Activated T-helper 2 cell treated with anti-CD3 and anti-CD28 coated beads, Interferon-gamma antibody, Interleukin-2, Interleukin-4, amounts not matched to agents 10 μg/mL and 5 μg/mL and 100 μg/mL, durations not matched to agents 14 hours and 24 hours and 36 hours (primary cell): ENCODE measurements at regions not wholly inside any gene's neighbourhood (a gene's known extent, or its start where the extent isn't known, plus 50 kb on each side); places are given as distances from the start of the nearest gene placed in this dataset.
"Not testable (repeated sequence)": the region's sequence is repeated elsewhere in the genome, so short reads cannot be mapped to it uniquely, and the experiment has no call there.

Experiments
- DNase-seq: peaks from one replicate; pipeline ENCODE4 v3.0.0; 2021; ENCODE audit warnings: low spot score
- H3K27ac Mint-ChIP-seq: one replicate; pipeline ENCODE4 v1.8.0; 2021; ENCODE audit warnings: mixed read lengths
- H3K27me3 Mint-ChIP-seq: one replicate; pipeline ENCODE4 v1.8.0; 2021; ENCODE audit warnings: low read depth, mixed read lengths
- H3K36me3 Mint-ChIP-seq: one replicate; pipeline ENCODE4 v1.8.0; 2021; ENCODE audit warnings: low read depth, mixed read lengths
- H3K4me1 Mint-ChIP-seq: one replicate; pipeline ENCODE4 v1.8.0; 2021; ENCODE audit warnings: low read depth, mixed read lengths
- H3K4me3 Mint-ChIP-seq: one replicate; pipeline ENCODE4 v1.8.0; 2021; ENCODE audit warnings: low read depth, mild to moderate bottlenecking, moderate library complexity, mixed read lengths
- H3K9me3 Mint-ChIP-seq: one replicate; pipeline ENCODE4 v1.8.0; 2021; ENCODE audit warnings: mixed read lengths
- intact Hi-C: fragments of 100-400 bp; cut with micrococcal nuclease; formaldehyde crosslinking; loops from one replicate; pipeline ENCODE4 v1.15.1; 2023

GRCh38 chr12:33180918-33181317, 258.7 kb downstream of the SYT10 start:
- Mint-ChIP-seq H3K4me3 (no peak overlapping the region), H3K4me1 (no peaks in the 10 kb centered on the region), H3K27me3 (no peaks in the 10 kb centered on the region), H3K36me3 (no peaks in the 10 kb centered on the region), H3K27ac (no peak overlapping the region), H3K9me3 (peaks cover 21% of the 10 kb centered on the region)
- intact Hi-C loops: no loop called here
- no peak for DNase-seq

GRCh38 chr12:33166260-33166659, 269.7 kb upstream of the PKP2 start:
- H3K4me3 Mint-ChIP-seq, DNase-seq, H3K27ac Mint-ChIP-seq, intact Hi-C loops, H3K27me3 Mint-ChIP-seq, H3K36me3 Mint-ChIP-seq, H3K4me1 Mint-ChIP-seq: not testable (repeated sequence)
- peaks cover 34% of the 10 kb centered on the region for H3K9me3 Mint-ChIP-seq

GRCh38 chr12:33156042-33156441, 259.5 kb upstream of the PKP2 start:
- intact Hi-C loops: no loop called here
- Mint-ChIP-seq H3K27me3 (no peaks in the 10 kb centered on the region), H3K9me3 (peaks cover 15% of the 10 kb centered on the region), H3K4me1 (no peaks in the 10 kb centered on the region), H3K27ac (no peak overlapping the region), H3K36me3 (no peaks in the 10 kb centered on the region), H3K4me3 (no peak overlapping the region)
- no peak for DNase-seq

- H3K9me3 Mint-ChIP-seq, intact Hi-C loops, H3K4me1 Mint-ChIP-seq: not testable (repeated sequence)
Observed at GRCh38 chr12:33147292-33147691, 250.7 kb upstream of the PKP2 start.

GRCh38 chr12:33129500-33129899, 232.9 kb upstream of the PKP2 start:
- intact Hi-C loops: no loop called here
- no peak overlapping the region for H3K27ac Mint-ChIP-seq

More at GRCh38 chr12:33147292-33147691, 250.7 kb upstream of the PKP2 start:
- H3K4me3 Mint-ChIP-seq, DNase-seq, H3K27me3 Mint-ChIP-seq, H3K36me3 Mint-ChIP-seq, H3K27ac Mint-ChIP-seq: not testable (repeated sequence)

GRCh38 chr12:33125755-33126154, 229.2 kb upstream of the PKP2 start:
- Mint-ChIP-seq H3K27me3 (no peaks in the 10 kb centered on the region), H3K27ac (no peak overlapping the region), H3K9me3 (no peaks in the 10 kb centered on the region), H3K4me3 (no peak overlapping the region), H3K4me1 (no peaks in the 10 kb centered on the region), H3K36me3 (no peaks in the 10 kb centered on the region)
- intact Hi-C loops: no loop called here
- DNase-seq: no peak

More at GRCh38 chr12:33129500-33129899, 232.9 kb upstream of the PKP2 start:
- H3K4me1 Mint-ChIP-seq: no peaks in the 10 kb centered on the region
- no peaks in the 10 kb centered on the region for H3K36me3 Mint-ChIP-seq
- DNase-seq: no peak
- H3K9me3 Mint-ChIP-seq: no peaks in the 10 kb centered on the region
- H3K27me3 Mint-ChIP-seq: no peaks in the 10 kb centered on the region
- H3K4me3 Mint-ChIP-seq: no peak overlapping the region

GRCh38 chr12:33116284-33116683, 219.7 kb upstream of the PKP2 start:
- no peaks in the 10 kb centered on the region for H3K36me3 Mint-ChIP-seq
- no peak overlapping the region for H3K27ac Mint-ChIP-seq
- H3K4me3 Mint-ChIP-seq: no peak overlapping the region
- no peak for DNase-seq
- no peaks in the 10 kb centered on the region for H3K27me3 Mint-ChIP-seq
- intact Hi-C loops: no loop called here
- no peaks in the 10 kb centered on the region for H3K4me1 Mint-ChIP-seq
- peaks cover 7% of the 10 kb centered on the region for H3K9me3 Mint-ChIP-seq

- no peak overlapping the region for H3K4me3 Mint-ChIP-seq
- peaks cover 7% of the 10 kb centered on the region for H3K9me3 Mint-ChIP-seq
- no peaks in the 10 kb centered on the region for H3K36me3 Mint-ChIP-seq
- intact Hi-C loops: no loop called here
- DNase-seq: no peak
- no peaks in the 10 kb centered on the region for H3K4me1 Mint-ChIP-seq
- no peak overlapping the region for H3K27ac Mint-ChIP-seq
- H3K27me3 Mint-ChIP-seq: no peaks in the 10 kb centered on the region
Observed at GRCh38 chr12:33115716-33116115, 219.1 kb upstream of the PKP2 start.

- intact Hi-C loops: no loop called here
- H3K4me1 Mint-ChIP-seq: no peaks in the 10 kb centered on the region
- H3K27me3 Mint-ChIP-seq: no peaks in the 10 kb centered on the region
- H3K4me3 Mint-ChIP-seq: no peak overlapping the region
- no peak overlapping the region for H3K27ac Mint-ChIP-seq
- no peaks in the 10 kb centered on the region for H3K36me3 Mint-ChIP-seq
- peaks cover 6% of the 10 kb centered on the region for H3K9me3 Mint-ChIP-seq
- no peak for DNase-seq
Observed at GRCh38 chr12:33111850-33112249, 215.3 kb upstream of the PKP2 start.

- H3K36me3 Mint-ChIP-seq, DNase-seq, H3K9me3 Mint-ChIP-seq, intact Hi-C loops, H3K4me3 Mint-ChIP-seq, H3K27ac Mint-ChIP-seq, H3K27me3 Mint-ChIP-seq, H3K4me1 Mint-ChIP-seq: not testable (repeated sequence)
Observed at GRCh38 chr12:33107827-33108226, 211.2 kb upstream of the PKP2 start.

- no peaks in the 10 kb centered on the region for H3K36me3 Mint-ChIP-seq
- no peaks in the 10 kb centered on the region for H3K9me3 Mint-ChIP-seq
- no peaks in the 10 kb centered on the region for H3K4me1 Mint-ChIP-seq
- no peaks in the 10 kb centered on the region for H3K27me3 Mint-ChIP-seq
- H3K27ac Mint-ChIP-seq: no peak overlapping the region
- DNase-seq: no peak
- H3K4me3 Mint-ChIP-seq: no peak overlapping the region
- intact Hi-C loops: no loop called here
Observed at GRCh38 chr12:33093534-33093933, 197.0 kb upstream of the PKP2 start.

GRCh38 chr12:33087876-33088275, 191.3 kb upstream of the PKP2 start:
- intact Hi-C loops, H3K27ac Mint-ChIP-seq, H3K9me3 Mint-ChIP-seq, H3K4me1 Mint-ChIP-seq, H3K4me3 Mint-ChIP-seq, DNase-seq, H3K27me3 Mint-ChIP-seq, H3K36me3 Mint-ChIP-seq: not testable (repeated sequence)

- H3K9me3 Mint-ChIP-seq: peaks cover 19% of the 10 kb centered on the region
- H3K27ac Mint-ChIP-seq, H3K4me3 Mint-ChIP-seq, DNase-seq, H3K27me3 Mint-ChIP-seq, H3K4me1 Mint-ChIP-seq, H3K36me3 Mint-ChIP-seq, intact Hi-C loops: not testable (repeated sequence)
Observed at GRCh38 chr12:33076401-33076800, 179.8 kb upstream of the PKP2 start.

GRCh38 chr12:33075130-33075766, 178.7 kb upstream of the PKP2 start:
- intact Hi-C loops, H3K4me1 Mint-ChIP-seq, DNase-seq, H3K36me3 Mint-ChIP-seq, H3K4me3 Mint-ChIP-seq, H3K27ac Mint-ChIP-seq, H3K27me3 Mint-ChIP-seq: not testable (repeated sequence)
- H3K9me3 Mint-ChIP-seq: peaks cover 23% of the 10 kb centered on the region
